MCF 10A (cell line): ENCODE measurements at regions not wholly inside any gene's neighbourhood (a gene's known extent, or its start where the extent isn't known, plus 50 kb on each side); places are given as distances from the start of the nearest gene placed in this dataset.

Experiments
- BruUV-seq: library from RNA; stranded (reverse); fragments of 400-500 nt; replicated peaks from 2 replicates; lab custom pipeline; 2021; lab: Mats Ljungman, UMichigan
- CTCF ChIA-PET: fragments of 300-600 bp; sonication (Branson Sonifier 250); formaldehyde crosslinking; extraction: SDS; loops from one replicate; lab custom pipeline; 2021; ENCODE audit warnings: antibody characterized with exemption, inconsistent platforms; lab: Yijun Ruan, JAX
- POLR2A ChIA-PET: fragments of 300-600, 350-650 bp; sonication (Branson Sonifier 250); formaldehyde crosslinking; extraction: SDS; loops from one replicate; lab custom pipeline; 2020; ENCODE audit warnings: antibody characterized with exemption, inconsistent platforms; lab: Yijun Ruan, JAX
- DNase-seq: peaks from one replicate; pipeline ENCODE4 v3.0.0-alpha.2; 2018; ENCODE audit not compliant: unreplicated experiment
- H3K27ac Mint-ChIP-seq: one replicate; pipeline ENCODE4 v1.8.0; 2022; ENCODE audit warnings: mild to moderate bottlenecking, low read depth, mixed read lengths; ENCODE audit not compliant: unreplicated experiment
- H3K27me3 Mint-ChIP-seq: one replicate; pipeline ENCODE4 v1.8.0; 2022; ENCODE audit warnings: mixed read lengths; ENCODE audit not compliant: insufficient read depth, unreplicated experiment
- H3K36me3 Mint-ChIP-seq: one replicate; pipeline ENCODE4 v1.8.0; 2022; ENCODE audit warnings: mild to moderate bottlenecking, moderate library complexity, mixed read lengths; ENCODE audit not compliant: insufficient read depth, unreplicated experiment
- H3K4me1 Mint-ChIP-seq: one replicate; pipeline ENCODE4 v1.8.0; 2022; ENCODE audit warnings: mixed read lengths; ENCODE audit not compliant: insufficient read depth, unreplicated experiment
- H3K4me3 Mint-ChIP-seq: one replicate; pipeline ENCODE4 v1.8.0; 2022; ENCODE audit warnings: mild to moderate bottlenecking, moderate library complexity, mixed read lengths; ENCODE audit not compliant: unreplicated experiment
- H3K9me3 Mint-ChIP-seq: one replicate; pipeline ENCODE4 v1.8.0; 2022; ENCODE audit warnings: mixed read lengths; ENCODE audit not compliant: unreplicated experiment
- intact Hi-C: fragments of 100-400 bp; cut with micrococcal nuclease; formaldehyde crosslinking; loops from 2 replicates; pipeline ENCODE4 v1.14.1; 2022
- TF ChIP-seq, protein P1 (sequence below): fragments of 200-600 bp; IDR thresholded peaks from one replicate; pipeline ENCODE4 v1.8.0; 2022; ENCODE audit warnings: antibody characterized with exemption, mild to moderate bottlenecking; ENCODE audit not compliant: unreplicated experiment

DNA sequence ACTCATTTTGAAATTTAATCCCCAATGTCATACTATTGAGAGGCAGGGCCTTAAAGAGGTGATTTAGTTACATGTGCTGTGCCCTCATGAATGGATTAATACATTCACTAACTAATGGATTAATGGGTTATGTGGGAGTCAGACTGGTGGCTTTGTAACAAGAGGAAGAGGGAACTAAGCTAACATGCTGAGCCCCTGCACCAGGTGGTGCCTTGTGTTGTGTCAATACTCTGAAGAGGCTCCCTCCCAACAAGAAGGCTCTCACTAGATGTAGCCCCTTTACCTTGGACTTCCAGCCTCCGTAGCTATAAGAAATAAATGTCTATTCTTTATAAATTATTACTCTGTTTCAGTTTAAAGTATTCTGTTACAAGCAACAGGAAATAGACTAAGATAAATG, 411.9 kb upstream of the EMCN start:
- Mint-ChIP-seq H3K9me3 (no peaks in the 10 kb centered on the region), H3K27ac (no peak overlapping the region), H3K4me3 (no peak overlapping the region), H3K36me3 (no peaks in the 10 kb centered on the region), H3K27me3 (no peaks in the 10 kb centered on the region), H3K4me1 (peaks cover 15% of the 10 kb centered on the region)
- BruUV-seq, result no TSS peak
- ChIA-PET POLR2A (no interaction called here), CTCF (no interaction called here)
- TF ChIP-seq, protein P1, sequence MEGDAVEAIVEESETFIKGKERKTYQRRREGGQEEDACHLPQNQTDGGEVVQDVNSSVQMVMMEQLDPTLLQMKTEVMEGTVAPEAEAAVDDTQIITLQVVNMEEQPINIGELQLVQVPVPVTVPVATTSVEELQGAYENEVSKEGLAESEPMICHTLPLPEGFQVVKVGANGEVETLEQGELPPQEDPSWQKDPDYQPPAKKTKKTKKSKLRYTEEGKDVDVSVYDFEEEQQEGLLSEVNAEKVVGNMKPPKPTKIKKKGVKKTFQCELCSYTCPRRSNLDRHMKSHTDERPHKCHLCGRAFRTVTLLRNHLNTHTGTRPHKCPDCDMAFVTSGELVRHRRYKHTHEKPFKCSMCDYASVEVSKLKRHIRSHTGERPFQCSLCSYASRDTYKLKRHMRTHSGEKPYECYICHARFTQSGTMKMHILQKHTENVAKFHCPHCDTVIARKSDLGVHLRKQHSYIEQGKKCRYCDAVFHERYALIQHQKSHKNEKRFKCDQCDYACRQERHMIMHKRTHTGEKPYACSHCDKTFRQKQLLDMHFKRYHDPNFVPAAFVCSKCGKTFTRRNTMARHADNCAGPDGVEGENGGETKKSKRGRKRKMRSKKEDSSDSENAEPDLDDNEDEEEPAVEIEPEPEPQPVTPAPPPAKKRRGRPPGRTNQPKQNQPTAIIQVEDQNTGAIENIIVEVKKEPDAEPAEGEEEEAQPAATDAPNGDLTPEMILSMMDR, result no peak
- no peak for DNase-seq
- intact Hi-C loops, result loop anchor here (10.0 kb wide), 1 partner anchor 235 kb away; no protein-coding TSS in a partner anchor

- H3K9me3 Mint-ChIP-seq, result no peaks in the 10 kb centered on the region
- no TSS peak for BruUV-seq
- H3K27ac Mint-ChIP-seq, result no peak overlapping the region
- H3K4me3 Mint-ChIP-seq, result no peak overlapping the region
- TF ChIP-seq, protein P1, result no peak
- H3K36me3 Mint-ChIP-seq, result no peaks in the 10 kb centered on the region
- CTCF ChIA-PET, result no interaction called here
- peaks cover 15% of the 10 kb centered on the region for H3K4me1 Mint-ChIP-seq
- POLR2A ChIA-PET, result no interaction called here
- intact Hi-C loops, result no loop called here
- no peaks in the 10 kb centered on the region for H3K27me3 Mint-ChIP-seq
- DNase-seq, result peak; percentile 16
These were observed 411.3 kb upstream of the EMCN start for GRCh38 chr4:100929135-100929534.

DNA sequence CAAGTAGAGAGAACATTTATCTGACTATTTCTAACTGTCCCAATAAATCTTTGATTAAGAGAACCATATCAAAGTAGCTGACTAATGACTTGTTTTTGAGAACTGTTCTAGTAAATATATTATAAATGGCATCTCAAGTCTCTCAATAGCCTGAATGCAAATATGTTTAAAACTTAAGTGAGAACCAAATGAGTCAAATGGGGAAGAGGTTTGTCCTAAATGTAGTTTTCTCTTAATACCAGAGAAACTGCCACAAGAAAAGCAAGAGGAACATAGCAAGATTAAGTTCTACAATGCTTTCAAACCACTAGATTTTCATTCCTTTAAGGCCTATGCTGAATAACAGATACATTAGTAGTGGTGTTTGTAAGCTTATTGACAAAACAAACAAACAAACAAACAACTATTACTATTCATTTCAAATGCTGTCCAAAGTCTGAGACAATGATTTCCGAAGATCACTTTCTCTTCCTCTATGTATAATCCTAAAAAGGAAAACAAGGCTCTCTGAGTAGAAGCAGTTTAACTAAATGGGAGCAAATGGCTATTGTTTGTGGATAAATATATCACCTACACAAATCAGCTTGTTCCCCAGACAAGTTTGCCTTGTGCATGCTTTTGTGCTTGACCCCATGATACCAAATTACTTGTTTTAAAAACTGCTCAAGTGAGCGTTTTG, 408.4 kb upstream of the EMCN start:
- POLR2A ChIA-PET, result interaction anchor here (0.5 kb wide), 1 partner anchor 11 kb away, joined by 3 read pairs; no protein-coding TSS in a partner anchor
- Mint-ChIP-seq H3K4me3 (no peak overlapping the region), H3K27me3 (no peaks in the 10 kb centered on the region), H3K27ac (no peak overlapping the region), H3K9me3 (peaks cover 8% of the 10 kb centered on the region), H3K36me3 (no peaks in the 10 kb centered on the region), H3K4me1 (no peaks in the 10 kb centered on the region)
- no peak for DNase-seq
- CTCF ChIA-PET, result no interaction called here
- TF ChIP-seq, protein P1, result no peak
- BruUV-seq, result no TSS peak
- intact Hi-C loops, result no loop called here

GRCh38 chr4:100913685-100914084, 395.9 kb upstream of the EMCN start:
- Mint-ChIP-seq H3K27ac (no peak overlapping the region), H3K36me3 (no peaks in the 10 kb centered on the region), H3K4me1 (no peaks in the 10 kb centered on the region), H3K9me3 (peaks cover 7% of the 10 kb centered on the region), H3K27me3 (no peaks in the 10 kb centered on the region), H3K4me3 (no peak overlapping the region)
- TF ChIP-seq, protein P1, result no peak
- ChIA-PET CTCF (interaction anchor here (0.7 to 0.9 kb wide), 3 partner anchors 18 to 1333 kb away, joined by 3 read pairs; no protein-coding TSS in a partner anchor), POLR2A (no interaction called here)
- intact Hi-C loops, result no loop called here
- no TSS peak for BruUV-seq
- DNase-seq, result no peak
